PC-9 (cell line): ENCODE measurements at regions not wholly inside any gene's neighbourhood (a gene's known extent, or its start where the extent isn't known, plus 50 kb on each side); places are given as distances from the start of the nearest gene placed in this dataset.

Experiments used
- CTCF ChIP-seq: fragments of 200-600 bp; sonication (generic); conservative IDR thresholded peaks from 2 replicates; pipeline ENCODE4 v1.6.1; 2017; ENCODE audit warnings: mixed run types, antibody characterized with exemption, mild to moderate bottlenecking, moderate library complexity
- EZH2 ChIP-seq: fragments of 200-600 bp; sonication (generic); IDR thresholded peaks from 2 replicates; pipeline ENCODE4 v1.8.0; 2017; ENCODE audit warnings: antibody characterized with exemption, low read depth

- TF ChIP-seq CTCF = no peak
- no peak for TF ChIP-seq EZH2
Measured at GRCh38 chr3:135368781-135369180, 573.7 kb downstream of the EPHB1 start.
